H9 (cell line): ENCODE measurements at regions not wholly inside any gene's neighbourhood (a gene's known extent, or its start where the extent isn't known, plus 50 kb on each side); places are given as distances from the start of the nearest gene placed in this dataset.

Experiments used
- DNase-seq: peaks from one replicate; pipeline ENCODE4 v3.0.0-alpha.2; 2017
- H2AFZ ChIP-seq: one replicate; pipeline ENCODE4 v1.6.1; 2013; ENCODE audit warnings: mild to moderate bottlenecking, low read length, control low read depth, moderate library complexity
- H2AK5ac ChIP-seq: 2 replicates; pipeline ENCODE4 v1.6.1; 2013; ENCODE audit warnings: low read length, control low read depth, mixed read lengths; ENCODE audit not compliant: insufficient read length
- H2BK120ac ChIP-seq: one replicate; pipeline ENCODE4 v1.6.1; 2013; ENCODE audit warnings: low read depth, mild to moderate bottlenecking, low read length, control low read depth, inconsistent platforms; ENCODE audit not compliant: poor library complexity, severe bottlenecking
- H2BK12ac ChIP-seq: 2 replicates; pipeline ENCODE4 v1.6.1; 2013; ENCODE audit warnings: low read length, control low read depth, mixed read lengths, low read depth; ENCODE audit not compliant: insufficient read length
- H2BK15ac ChIP-seq: 2 replicates; pipeline ENCODE4 v1.6.1; 2013; ENCODE audit warnings: low read depth, low read length, control low read depth
- H2BK20ac ChIP-seq: one replicate; pipeline ENCODE4 v1.6.1; 2013; ENCODE audit warnings: low read depth, mild to moderate bottlenecking, low read length, control low read depth, inconsistent platforms; ENCODE audit not compliant: poor library complexity, severe bottlenecking
- H2BK5ac ChIP-seq: 2 replicates; pipeline ENCODE4 v1.6.1; 2013; ENCODE audit warnings: low read length, control low read depth, mixed read lengths; ENCODE audit not compliant: insufficient read length
- H3K14ac ChIP-seq: 2 replicates; pipeline ENCODE4 v1.6.1; 2013; ENCODE audit warnings: low read length, control low read depth; ENCODE audit not compliant: insufficient read depth
- H3K18ac ChIP-seq: 2 replicates; pipeline ENCODE4 v1.6.1; 2013; ENCODE audit warnings: low read depth, mild to moderate bottlenecking, mixed read lengths, low read length, control low read depth; ENCODE audit not compliant: insufficient read length
- H3K23ac ChIP-seq: 2 replicates; pipeline ENCODE4 v1.6.1; 2013; ENCODE audit warnings: low read length, control low read depth, mixed read lengths, low read depth; ENCODE audit not compliant: insufficient read length
- H3K23me2 ChIP-seq: 2 replicates; pipeline ENCODE4 v1.6.1; 2013; ENCODE audit warnings: low read depth, mild to moderate bottlenecking, mixed read lengths, low read length, control low read depth; ENCODE audit not compliant: insufficient read length, poor library complexity, severe bottlenecking
- H3K27ac ChIP-seq: 2 replicates; pipeline ENCODE4 v1.5.1; 2013; ENCODE audit warnings: low read length, control low read depth, mixed read lengths, low read depth; ENCODE audit not compliant: insufficient read length
- H3K27me3 ChIP-seq: 2 replicates; pipeline ENCODE4 v1.6.1; 2013; ENCODE audit warnings: low read length, control low read depth, inconsistent platforms; ENCODE audit not compliant: insufficient read depth
- H3K4ac ChIP-seq: 2 replicates; pipeline ENCODE4 v1.6.1; 2013; ENCODE audit warnings: low read depth, mild to moderate bottlenecking, control low read depth, inconsistent platforms, low read length, moderate library complexity
- H3K4me1 ChIP-seq: 2 replicates; pipeline ENCODE4 v1.6.1; 2013; ENCODE audit warnings: low read length, control low read depth, inconsistent platforms; ENCODE audit not compliant: insufficient read depth
- H3K4me2 ChIP-seq: 2 replicates; pipeline ENCODE4 v1.6.1; 2013; ENCODE audit warnings: low read length, control low read depth, mixed read lengths; ENCODE audit not compliant: insufficient read length, insufficient read depth
- H3K56ac ChIP-seq: 2 replicates; pipeline ENCODE4 v1.6.1; 2013; ENCODE audit warnings: low read depth, mild to moderate bottlenecking, mixed read lengths, low read length, control low read depth; ENCODE audit not compliant: insufficient read length
- H3K79me1 ChIP-seq: 2 replicates; pipeline ENCODE4 v1.6.1; 2013; ENCODE audit warnings: low read depth, mild to moderate bottlenecking, moderate library complexity, low read length, control low read depth, inconsistent platforms; ENCODE audit not compliant: insufficient read depth, poor library complexity, severe bottlenecking
- H3K79me2 ChIP-seq: 2 replicates; pipeline ENCODE4 v1.6.1; 2013; ENCODE audit warnings: low read length, control low read depth, inconsistent platforms; ENCODE audit not compliant: insufficient read depth
- H3K9ac ChIP-seq: 2 replicates; pipeline ENCODE4 v1.6.1; 2013; ENCODE audit warnings: low read length, control low read depth, mixed read lengths; ENCODE audit not compliant: insufficient read length; ENCODE audit errors: extremely low read depth
- H3K9me3 ChIP-seq: one replicate; pipeline ENCODE4 v1.6.1; 2013; ENCODE audit warnings: low read depth, low read length, inconsistent platforms; ENCODE audit not compliant: control insufficient read depth
- H3T11ph ChIP-seq: one replicate; pipeline ENCODE4 v1.6.1; 2013; ENCODE audit warnings: mild to moderate bottlenecking, low read length, control low read depth, inconsistent platforms
- H4K20me1 ChIP-seq: one replicate; pipeline ENCODE4 v1.6.1; 2013; ENCODE audit not compliant: control insufficient read depth, insufficient read length, insufficient read depth
- H4K5ac ChIP-seq: 2 replicates; pipeline ENCODE4 v1.6.1; 2013; ENCODE audit warnings: low read depth, mild to moderate bottlenecking, mixed read lengths, low read length, control low read depth; ENCODE audit not compliant: insufficient read length
- H4K8ac ChIP-seq: replicated peaks from 2 replicates; pipeline ENCODE4 v1.6.1; 2013; ENCODE audit warnings: low read length, control low read depth, mixed read lengths, low read depth; ENCODE audit not compliant: insufficient read length
- H4K91ac ChIP-seq: 2 replicates; pipeline ENCODE4 v1.6.1; 2013; ENCODE audit warnings: low read depth, mild to moderate bottlenecking, moderate library complexity, mixed read lengths, low read length, control low read depth; ENCODE audit not compliant: insufficient read length
- H3K27ac Mint-ChIP-seq, 3 experiments: 2 replicates in 2 of 3; 3 replicates in 1 of 3; pipeline ENCODE4 v1.8.0; 2020 to 2021; ENCODE audit warnings: mixed read lengths in 3 of 3, mild to moderate bottlenecking in 1 of 3, moderate library complexity in 1 of 3
- H3K27me3 Mint-ChIP-seq: 2 replicates; pipeline ENCODE4 v1.8.0; 2021; ENCODE audit warnings: low read depth, mild to moderate bottlenecking, moderate library complexity, mixed read lengths
- H3K36me3 Mint-ChIP-seq, 3 experiments: 2 replicates in 2 of 3; 3 replicates in 1 of 3; pipeline ENCODE4 v1.8.0; 2020 to 2021; ENCODE audit warnings: low read depth in 3 of 3, mixed read lengths in 3 of 3; ENCODE audit not compliant: insufficient read depth in 1 of 3
- H3K4me1 Mint-ChIP-seq, 2 experiments: 2 replicates each; pipeline ENCODE4 v1.8.0; 2020; ENCODE audit warnings: mixed read lengths in 2 of 2
- H3K4me3 Mint-ChIP-seq, 2 experiments: 2 replicates in 1 of 2; 3 replicates in 1 of 2; pipeline ENCODE4 v1.8.0; 2020 to 2021; ENCODE audit warnings: mild to moderate bottlenecking in 2 of 2, mixed read lengths in 2 of 2, moderate library complexity in 1 of 2
- H3K9me3 Mint-ChIP-seq, 2 experiments: 2 replicates in 1 of 2; 3 replicates in 1 of 2; pipeline ENCODE4 v1.8.0; 2020; ENCODE audit warnings: mild to moderate bottlenecking in 2 of 2, mixed read lengths in 2 of 2, moderate library complexity in 1 of 2
- WGBS: extraction: QIAGEN DNeasy Blood & Tissue Kit; methylation state at CpG from one replicate; pipeline ENCODE4 v1.1.7; 2013; ENCODE audit warnings: missing lambda C conversion rate, low lambda C conversion rate, mixed read lengths; ENCODE audit not compliant: insufficient read length; ENCODE audit errors: extremely low coverage; 5-methylcytosine and 5-hydroxymethylcytosine counted together
- TF ChIP-seq, protein P1 (sequence below): fragments of 200-600 bp; sonication (generic); conservative IDR thresholded peaks from 3 replicates; pipeline ENCODE4 v1.8.0; 2021; ENCODE audit warnings: antibody characterized with exemption, mild to moderate bottlenecking

- TF ChIP-seq, protein P1, sequence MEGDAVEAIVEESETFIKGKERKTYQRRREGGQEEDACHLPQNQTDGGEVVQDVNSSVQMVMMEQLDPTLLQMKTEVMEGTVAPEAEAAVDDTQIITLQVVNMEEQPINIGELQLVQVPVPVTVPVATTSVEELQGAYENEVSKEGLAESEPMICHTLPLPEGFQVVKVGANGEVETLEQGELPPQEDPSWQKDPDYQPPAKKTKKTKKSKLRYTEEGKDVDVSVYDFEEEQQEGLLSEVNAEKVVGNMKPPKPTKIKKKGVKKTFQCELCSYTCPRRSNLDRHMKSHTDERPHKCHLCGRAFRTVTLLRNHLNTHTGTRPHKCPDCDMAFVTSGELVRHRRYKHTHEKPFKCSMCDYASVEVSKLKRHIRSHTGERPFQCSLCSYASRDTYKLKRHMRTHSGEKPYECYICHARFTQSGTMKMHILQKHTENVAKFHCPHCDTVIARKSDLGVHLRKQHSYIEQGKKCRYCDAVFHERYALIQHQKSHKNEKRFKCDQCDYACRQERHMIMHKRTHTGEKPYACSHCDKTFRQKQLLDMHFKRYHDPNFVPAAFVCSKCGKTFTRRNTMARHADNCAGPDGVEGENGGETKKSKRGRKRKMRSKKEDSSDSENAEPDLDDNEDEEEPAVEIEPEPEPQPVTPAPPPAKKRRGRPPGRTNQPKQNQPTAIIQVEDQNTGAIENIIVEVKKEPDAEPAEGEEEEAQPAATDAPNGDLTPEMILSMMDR: no peak
- H3T11ph ChIP-seq: no peak overlapping the region
- no peak overlapping the region for H3K9ac ChIP-seq
- H3K36me3 Mint-ChIP-seq: peaks cover 2 to 18% (median 2%) of the 10 kb centered on the region in 3 experiments; a peak in 4 of 7 replicates
- peaks cover 52% of the 10 kb centered on the region for H3K27me3 Mint-ChIP-seq
- H4K91ac ChIP-seq: no peak overlapping the region
- no peaks in the 10 kb centered on the region for H3K9me3 ChIP-seq
- no peaks in the 10 kb centered on the region for H3K79me2 ChIP-seq
- no peak overlapping the region for H4K5ac ChIP-seq
- no peak for DNase-seq
- no peak overlapping the region for H2BK120ac ChIP-seq
- no peak overlapping the region for H3K23ac ChIP-seq
- H3K14ac ChIP-seq: no peak overlapping the region
- no peak overlapping the region for H2BK20ac ChIP-seq
- H2BK5ac ChIP-seq: no peak overlapping the region
- H3K27me3 ChIP-seq: no peaks in the 10 kb centered on the region
- no peak overlapping the region for H3K4me2 ChIP-seq
- no peak overlapping the region for H3K4me3 Mint-ChIP-seq
- H2BK12ac ChIP-seq: no peak overlapping the region
- no peak overlapping the region for H4K8ac ChIP-seq
- no peak overlapping the region for H3K18ac ChIP-seq
- H3K56ac ChIP-seq: no peak overlapping the region
- no peaks in the 10 kb centered on the region for H3K4me1 ChIP-seq
- H3K4me1 Mint-ChIP-seq: peaks cover 2 to 8% of the 10 kb centered on the region in 2 experiments
- H4K20me1 ChIP-seq: peaks cover 3% of the 10 kb centered on the region
- H3K27ac Mint-ChIP-seq: no peak overlapping the region
- no peaks in the 10 kb centered on the region for H3K79me1 ChIP-seq
- H3K27ac ChIP-seq: no peak overlapping the region
- H2AK5ac ChIP-seq: no peak overlapping the region
- peaks cover 17 to 18% of the 10 kb centered on the region in 2 experiments for H3K9me3 Mint-ChIP-seq
- no peak overlapping the region for H2AFZ ChIP-seq
- no peak overlapping the region for H3K4ac ChIP-seq
- H2BK15ac ChIP-seq: no peak overlapping the region
- WGBS: no CpG with 5 or more reads among the region's 1 CpG
- peaks cover 9% of the 10 kb centered on the region for H3K23me2 ChIP-seq
Measured at GRCh38 chr2:129918604-129919003, 60.9 kb upstream of the RAB6C start.
